GM21723 (cell line): ENCODE measurements at regions not wholly inside any gene's neighbourhood (a gene's known extent, or its start where the extent isn't known, plus 50 kb on each side); places are given as distances from the start of the nearest gene placed in this dataset.
A peak's percentile ranks its signal among the peaks of the same experiment; 100 is the strongest.

Experiments used
- ATAC-seq: cut with Tn5 transposase; IDR thresholded peaks from one replicate; pipeline ENCODE4 v1.9.1; 2021; ENCODE audit warnings: mild to moderate bottlenecking, moderate library complexity; ENCODE audit not compliant: unreplicated experiment

- no peak for ATAC-seq
These were observed 131.7 kb upstream of the COL21A1 start for GRCh38 chr6:56378966-56379585.

GRCh38 chr6:56378507-56378906 lies 131.1 kb upstream of the COL21A1 start:
- ATAC-seq, result no peak

DNA sequence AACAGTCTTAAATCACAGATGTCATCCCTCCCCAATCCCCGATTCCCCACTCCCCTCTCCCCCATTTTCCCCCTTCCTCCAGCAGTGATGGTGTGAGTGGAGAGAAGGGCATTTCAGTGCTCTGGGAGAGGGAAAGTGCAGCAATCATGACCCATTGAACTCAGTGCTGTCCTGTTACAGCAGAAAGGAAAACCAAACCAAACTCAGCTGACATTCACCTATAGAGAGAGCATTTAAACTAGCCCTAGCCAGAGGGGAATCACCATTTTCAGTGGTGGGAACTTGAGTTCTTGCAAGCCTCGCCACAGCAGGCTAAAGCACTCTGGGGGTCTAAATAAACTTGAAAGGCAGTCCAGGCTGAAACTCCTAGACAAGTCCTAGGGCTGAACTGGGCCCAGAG lies 129.9 kb upstream of the COL21A1 start:
- ATAC-seq, result no peak

- ATAC-seq, result no peak
These were observed 128.4 kb upstream of the COL21A1 start for GRCh38 chr6:56375806-56376205.

GRCh38 chr6:56374841-56375369 lies 127.5 kb upstream of the COL21A1 start:
- no peak for ATAC-seq

GRCh38 chr6:56372406-56372995 lies 125.1 kb upstream of the COL21A1 start:
- ATAC-seq, result no peak

DNA sequence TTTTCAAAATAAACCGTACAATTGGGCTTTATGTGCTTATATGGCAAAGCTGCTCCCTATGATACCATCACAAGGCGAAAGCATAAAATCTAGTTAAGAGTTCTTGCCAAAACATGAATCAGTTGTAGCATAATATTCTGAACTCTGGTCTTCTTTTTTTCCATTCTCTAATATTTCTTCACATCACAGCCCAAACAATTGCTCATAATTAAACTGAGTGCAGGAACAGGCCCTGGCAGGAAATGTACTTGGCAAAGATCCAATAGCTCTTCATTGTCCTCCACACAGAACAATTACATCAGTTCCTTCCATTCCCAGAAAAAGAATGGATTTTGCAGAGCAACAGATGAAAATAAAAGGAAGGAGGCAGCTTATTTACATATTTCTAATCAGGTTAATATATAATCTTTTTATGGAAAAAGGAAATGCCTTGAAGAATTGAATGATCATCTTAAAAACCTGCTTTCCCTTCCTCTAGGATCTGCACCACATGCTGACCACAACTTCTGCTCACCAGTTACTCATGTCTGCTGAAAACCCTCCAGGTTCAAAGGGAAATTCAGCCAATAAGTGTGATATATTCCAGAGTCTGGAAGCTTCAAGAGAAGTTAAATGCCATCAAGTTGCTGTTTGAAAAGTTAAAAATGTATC lies 123.3 kb upstream of the COL21A1 start:
- ATAC-seq, result peak; percentile 96

DNA sequence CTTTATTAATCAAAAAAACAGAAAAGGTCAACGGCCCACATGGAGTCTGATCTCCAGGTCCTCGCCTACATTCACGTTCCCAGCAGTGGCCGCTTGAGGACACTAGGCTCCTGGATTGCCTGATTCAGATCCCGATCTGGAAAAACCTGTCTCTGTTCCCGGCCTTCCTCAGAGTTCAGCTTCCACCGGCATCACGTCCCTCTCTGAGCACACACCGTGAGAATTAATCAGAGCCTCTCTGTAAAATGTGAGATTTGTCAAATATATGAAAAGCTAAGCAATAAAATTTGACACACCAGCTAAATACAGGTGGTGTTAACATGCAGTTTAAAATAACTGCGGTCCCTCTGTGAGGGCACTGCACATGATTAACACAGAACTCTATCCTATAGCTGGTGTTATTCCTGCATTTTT lies 122.8 kb upstream of the COL21A1 start:
- ATAC-seq, result no peak

DNA sequence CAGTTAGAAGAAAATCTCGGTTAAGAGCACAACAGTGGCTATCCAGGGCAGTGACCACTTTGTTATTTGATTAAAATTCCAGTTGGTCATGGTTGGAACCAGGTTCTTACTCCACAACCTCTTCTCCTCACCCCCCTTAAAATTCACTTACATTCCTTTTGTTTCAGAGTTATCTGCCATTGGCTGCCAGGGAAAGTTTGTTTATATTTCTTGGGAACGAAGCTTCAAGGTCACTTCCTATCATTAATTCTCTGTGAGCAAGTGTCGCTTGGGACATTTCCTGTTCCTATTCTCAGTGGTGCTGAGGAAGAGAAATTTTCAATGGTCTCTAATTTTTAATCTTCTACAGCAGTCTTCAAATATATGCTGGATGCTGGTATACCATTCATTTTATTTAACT lies 121.1 kb upstream of the COL21A1 start:
- no peak for ATAC-seq

- no peak for ATAC-seq
These were observed 118.9 kb upstream of the COL21A1 start for GRCh38 chr6:56366141-56366852.

DNA sequence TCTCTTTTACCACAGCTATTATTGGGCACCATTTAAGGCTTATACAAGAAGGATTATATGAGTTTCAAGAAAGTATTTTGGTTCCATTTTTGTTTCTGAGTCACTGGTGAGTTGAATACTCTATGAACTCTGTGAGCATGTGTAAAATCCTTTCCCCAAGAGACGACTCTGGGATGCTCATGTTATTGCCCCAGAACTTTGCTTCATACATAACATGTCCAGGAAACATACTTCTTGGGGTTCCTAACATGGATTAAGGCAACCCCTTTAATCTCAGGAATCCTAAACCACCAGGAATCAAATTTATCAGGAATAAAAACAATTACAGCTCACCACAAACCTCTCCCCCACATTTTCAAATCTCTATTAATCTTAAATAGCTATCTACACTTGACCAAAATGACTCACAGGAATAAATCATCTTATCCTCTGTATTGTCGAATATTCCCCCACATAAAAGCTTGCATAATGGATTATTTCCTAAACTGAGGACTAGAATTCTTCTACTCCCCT lies 117.5 kb upstream of the COL21A1 start:
- no peak for ATAC-seq

GRCh38 chr6:56364431-56364826 lies 117.0 kb upstream of the COL21A1 start:
- ATAC-seq, result no peak

GRCh38 chr6:56363796-56364430 lies 116.5 kb upstream of the COL21A1 start:
- ATAC-seq, result no peak

- no peak for ATAC-seq
These were observed 114.4 kb upstream of the COL21A1 start for GRCh38 chr6:56361812-56362211.

GRCh38 chr6:56359201-56359899 lies 112.0 kb upstream of the COL21A1 start:
- peak; percentile 89 for ATAC-seq

DNA sequence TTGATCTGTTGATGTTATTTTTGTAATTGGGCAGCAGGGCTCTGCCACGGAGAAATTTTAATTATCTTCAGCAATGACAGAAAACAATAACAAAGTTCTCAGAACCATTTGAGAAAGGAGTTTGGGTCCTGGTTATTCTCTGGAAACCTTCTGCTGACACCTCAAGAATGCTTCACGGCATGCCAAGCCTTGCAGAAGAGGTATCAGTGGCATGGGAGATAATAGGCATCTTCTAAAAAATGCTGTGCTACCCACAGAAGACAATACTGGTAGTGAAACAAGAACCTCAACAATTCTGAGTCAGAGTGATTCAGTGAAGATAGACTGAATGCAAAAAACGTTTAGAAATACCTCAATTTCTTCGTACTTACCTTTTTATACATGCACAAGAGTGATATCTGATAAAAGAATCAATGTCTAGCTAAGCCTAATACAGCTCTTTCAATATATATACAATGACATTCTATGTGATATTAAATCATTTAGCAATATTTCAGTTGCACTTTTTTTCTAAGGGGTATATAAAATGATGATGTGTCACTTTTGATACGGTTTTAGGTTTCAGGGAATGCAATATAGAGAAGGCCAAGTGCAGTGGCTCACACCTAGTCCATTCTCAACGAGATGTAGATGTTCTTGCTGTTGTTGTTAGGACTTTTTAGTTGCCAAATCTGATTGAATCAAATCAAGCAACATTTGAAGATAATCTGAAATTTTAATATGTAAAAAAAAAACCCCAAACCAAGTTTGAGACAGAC lies 110.4 kb upstream of the COL21A1 start:
- ATAC-seq, result no peak

DNA sequence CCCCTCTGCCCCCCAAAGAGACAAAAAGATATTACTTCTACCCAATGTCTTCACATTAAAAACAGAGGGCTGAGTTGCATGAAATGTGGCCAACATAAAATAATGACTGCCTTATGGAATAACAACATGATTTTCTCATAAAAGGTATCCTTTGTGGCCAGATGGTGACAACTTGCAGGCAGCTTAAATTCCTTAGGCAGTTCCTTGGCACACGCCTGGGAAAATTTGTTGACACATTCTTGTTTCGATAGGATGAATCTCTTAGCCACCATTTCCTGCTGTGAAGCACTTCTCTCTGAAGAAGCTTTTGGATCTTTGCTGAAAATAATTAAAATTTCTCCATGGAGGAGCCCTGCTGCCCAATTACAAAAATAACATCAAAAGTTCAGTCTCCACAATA lies 109.0 kb upstream of the COL21A1 start:
- no peak for ATAC-seq

- no peak for ATAC-seq
These were observed 106.5 kb upstream of the COL21A1 start for GRCh38 chr6:56353860-56354259.

GRCh38 chr6:56350628-56351260 lies 103.4 kb upstream of the COL21A1 start:
- ATAC-seq, result no peak
